Uterus (tissue), 3 donors: ENCODE measurements at regions not wholly inside any gene's neighbourhood (a gene's known extent, or its start where the extent isn't known, plus 50 kb on each side); places are given as distances from the start of the nearest gene placed in this dataset.

Experiments
- DNase-seq, 2 donors: peaks; one replicate each; pipeline ENCODE4 v3.0.0-alpha.2; 2019 to 2020
- H3K27ac ChIP-seq, 2 donors: fragments of 200-600 bp; sonication (generic); 1 replicate in 1 of 2; 2 replicates in 1 of 2; pipeline ENCODE4 v1.5.1; 2016 to 2018
- H3K27me3 ChIP-seq, 2 donors: fragments of 200-600 bp; sonication (generic); one replicate each; pipeline ENCODE4 v1.5.1; 2018 to 2019; ENCODE audit warnings: control low read depth in 1 of 2
- H3K36me3 ChIP-seq, 2 donors: fragments of 200-600 bp; sonication (generic); one replicate each; pipeline ENCODE4 v1.5.1; 2019; ENCODE audit warnings: control low read depth in 1 of 2
- H3K4me1 ChIP-seq, 2 donors: fragments of 200-600 bp; sonication (generic); one replicate each; pipeline ENCODE4 v1.5.1; 2018 to 2019; ENCODE audit warnings: control low read depth in 1 of 2
- H3K4me3 ChIP-seq, 2 donors: fragments of 200-600 bp; sonication (generic); 1 replicate in 1 of 2; 2 replicates in 1 of 2; pipeline ENCODE4 v1.5.1; 2018 to 2019; ENCODE audit warnings: mild to moderate bottlenecking in 1 of 2
- H3K9me3 ChIP-seq, 2 donors: fragments of 200-600 bp; sonication (generic); one replicate each; pipeline ENCODE4 v1.5.1; 2019; ENCODE audit warnings: control low read depth in 1 of 2
- CTCF ChIP-seq, 4 experiments: fragments of 200-600 bp in 2 of 4; fragments of 450-650 bp in 2 of 4; sonication (generic) in 2 of 4; IDR thresholded peaks; one replicate each; pipeline ENCODE4 v1.5.1; 2016 to 2019; ENCODE audit warnings: antibody characterized with exemption in 4 of 4, mild to moderate bottlenecking in 2 of 4, moderate library complexity in 1 of 4
- POLR2A ChIP-seq, 2 donors: fragments of 450-650 bp; IDR thresholded peaks; one replicate each; pipeline ENCODE4 v1.6.1; 2016; ENCODE audit warnings: antibody characterized with exemption in 2 of 2, mild to moderate bottlenecking in 1 of 2, moderate library complexity in 1 of 2
- intact Hi-C: fragments of 100-400 bp; cut with DNase I; formaldehyde crosslinking; loops from one replicate; pipeline ENCODE4 v1.15.1; 2023; ENCODE audit warnings: low total_unique reads
- donor health status: DM: yes; HTN: yes; CAD: no.

- Histone ChIP-seq H3K27me3 (no peaks in the 10 kb centered on the region), H3K36me3 (no peaks in the 10 kb centered on the region), H3K9me3 (no peaks in the 10 kb centered on the region), H3K27ac (no peak overlapping the region), H3K4me3 (no peak overlapping the region), H3K4me1 (no peaks in the 10 kb centered on the region)
- intact Hi-C loops = no loop called here
- no peak for TF ChIP-seq POLR2A (IDR thresholded peaks at IDR 0.05)
- peak; percentile 21 to 38 (median 24) for TF ChIP-seq CTCF (IDR thresholded peaks at IDR 0.05)
- DNase-seq = no peak
Measured at GRCh38 chr12:97404543-97404942, 58.1 kb upstream of the RMST start.

- H3K9me3 ChIP-seq = no peaks in the 10 kb centered on the region
- no peaks in the 10 kb centered on the region for H3K27me3 ChIP-seq
- no peak for DNase-seq
- no peaks in the 10 kb centered on the region for H3K4me1 ChIP-seq
- intact Hi-C loops = no loop called here
- no peaks in the 10 kb centered on the region for H3K36me3 ChIP-seq
- TF ChIP-seq POLR2A (IDR thresholded peaks at IDR 0.05) = no peak
- TF ChIP-seq CTCF (IDR thresholded peaks at IDR 0.05) = no peak
- no peak overlapping the region for H3K4me3 ChIP-seq
- no peak overlapping the region for H3K27ac ChIP-seq
Measured at GRCh38 chr12:97408363-97408762, 54.2 kb upstream of the RMST start.

GRCh38 chr12:97411341-97411740, 51.3 kb upstream of the RMST start:
- Histone ChIP-seq H3K36me3 (no peaks in the 10 kb centered on the region), H3K27ac (no peak overlapping the region), H3K27me3 (no peaks in the 10 kb centered on the region), H3K9me3 (no peaks in the 10 kb centered on the region), H3K4me3 (no peak overlapping the region), H3K4me1 (no peaks in the 10 kb centered on the region)
- intact Hi-C loops = no loop called here
- TF ChIP-seq CTCF (IDR thresholded peaks at IDR 0.05) = no peak
- TF ChIP-seq POLR2A (IDR thresholded peaks at IDR 0.05) = no peak
- no peak for DNase-seq
